ENCODE measurements at regions not wholly inside any gene's neighbourhood (a gene's known extent, or its start where the extent isn't known, plus 50 kb on each side); places are given as distances from the start of the nearest gene placed in this dataset.

DNA sequence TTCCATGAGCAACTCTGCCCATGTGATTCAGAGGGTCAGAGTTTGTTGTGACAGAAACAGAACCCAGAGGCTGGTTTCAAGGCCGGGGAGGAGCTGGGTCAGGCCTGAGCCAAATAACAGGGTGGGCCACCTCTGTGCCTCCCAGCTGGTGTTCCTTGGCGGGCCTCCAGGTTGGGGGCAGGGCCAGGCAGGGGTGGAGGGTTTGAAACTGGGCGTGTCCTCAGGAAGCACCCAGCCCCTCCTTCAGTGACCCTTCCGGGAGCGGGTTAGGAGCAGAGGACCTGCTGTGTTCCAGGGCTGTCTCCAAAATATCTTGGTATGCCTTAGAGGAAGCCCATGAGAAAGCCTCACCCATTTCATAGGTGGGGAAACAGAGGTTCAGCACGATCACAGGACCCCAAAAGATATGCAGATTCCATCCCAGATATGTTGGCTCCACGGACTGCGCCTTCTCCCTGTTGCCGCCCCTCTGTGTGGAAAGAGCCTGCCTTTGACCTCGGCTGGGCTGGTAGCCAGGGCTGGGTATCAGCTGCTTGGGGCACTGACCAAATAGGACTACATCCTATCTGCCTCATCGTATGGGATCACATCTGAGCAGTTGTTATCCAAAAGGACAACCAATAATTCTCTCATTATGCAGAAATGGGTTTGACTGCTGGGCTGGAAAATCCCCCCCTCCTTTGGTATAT, 74.8 kb upstream of the GLI2 start:
- Histone ChIP-seq H2BK120ac (replicated peaks; ENCODE audit: low read depth, low read length) (no peak overlapping the region), H3K27ac (ENCODE audit: low read depth, low read length) (no peak overlapping the region), H4K5ac (ENCODE audit: insufficient read length, low read depth, low read length) (no peak overlapping the region), H2BK20ac (ENCODE audit: low read length) (no peak overlapping the region), H3K4ac (replicated peaks; ENCODE audit: insufficient read length, low read depth, low read length) (no peak overlapping the region), H3K9me3 (ENCODE audit: insufficient read depth in 2 of 2, low read depth in 1 of 2, low read length in 1 of 2) (peaks cover 4 to 6% of the 10 kb centered on the region in 2 experiments; a peak in 1 of 4 replicates), H4K91ac (replicated peaks; ENCODE audit: insufficient read length, low read length) (no peak overlapping the region), H3K4me3 (ENCODE audit: extremely low read depth in 1 of 4, insufficient read depth in 2 of 4, low read depth in 3 of 4, low read length in 4 of 4) (peak overlapping the region in 1 of 4 experiments; percentile 28; a peak in 1 of 8 replicates), H3K14ac (ENCODE audit: insufficient read length) (no peak overlapping the region), H2BK5ac (ENCODE audit: low read depth, low read length) (0 out of 2 replicates have a peak overlapping the region, but pooled peaks have one; percentile 7), H3K9ac (replicated peaks in 1 of 4; ENCODE audit: extremely low read depth in 1 of 4, low read depth in 3 of 4, low read length in 3 of 4) (no peak overlapping the region), H2BK15ac (ENCODE audit: low read length) (no peak overlapping the region), H2AK5ac (ENCODE audit: low read depth, low read length) (no peak overlapping the region; the same call in 1 of the 2 replicates), H3K27me3 (replicated peaks in 1 of 4; ENCODE audit: control insufficient read depth in 3 of 4, extremely low read depth in 1 of 4, insufficient read depth in 3 of 4, low read length in 3 of 4) (peaks cover 6 to 26% (median 12%) of the 10 kb centered on the region in 4 experiments; a peak in 6 of 7 replicates), H4K20me1 (replicated peaks in 1 of 2; ENCODE audit: control insufficient read depth in 1 of 2, insufficient read depth in 2 of 2, low read length in 2 of 2) (no peaks in the 10 kb centered on the region), H3K79me2 (ENCODE audit: control insufficient read depth in 1 of 2, insufficient read depth in 2 of 2, low read length in 2 of 2) (no peaks in the 10 kb centered on the region), H2AFZ (ENCODE audit: low read length) (no peak overlapping the region), H3K79me1 (ENCODE audit: low read depth, low read length) (no peaks in the 10 kb centered on the region), H3K36me3 (ENCODE audit: control insufficient read depth in 2 of 4, insufficient read depth in 4 of 4, low read length in 3 of 4) (no peaks in the 10 kb centered on the region), H3K18ac (ENCODE audit: extremely low read depth, low read length) (no peak overlapping the region), H3K4me2 (ENCODE audit: insufficient read depth in 1 of 2, low read depth in 2 of 2, low read length in 2 of 2) (peak overlapping the region; percentile 27 to 43; a peak in 3 of 4 replicates), H3K56ac (replicated peaks; ENCODE audit: insufficient read length, low read depth, low read length) (no peak overlapping the region), H3K23me2 (ENCODE audit: low read depth, low read length) (no peaks in the 10 kb centered on the region; the same call in 1 of the 2 replicates), H2BK12ac (ENCODE audit: low read depth, low read length) (no peak overlapping the region), H4K8ac (ENCODE audit: extremely low read depth, insufficient read depth, low read length) (no peak overlapping the region), H3K23ac (ENCODE audit: insufficient read length) (no peak overlapping the region), H3K4me1 (replicated peaks in 1 of 4; ENCODE audit: control insufficient read depth in 3 of 4, insufficient read depth in 4 of 4, low read length in 3 of 4) (peaks cover 1 to 11% (median 7%) of the 10 kb centered on the region in 4 experiments; a peak in 5 of 7 replicates)
- FAIRE-seq: no peak
- no peak for DNase-seq (ENCODE audit: low read depth in 1 of 2, low spot score in 2 of 2)
- 69% methylated on average over 11 of the region's 11 CpGs; no CpG with 5 or more reads in 1 of the 2 experiments for WGBS, 2 experiments (ENCODE audit: extremely low coverage in 1 of 2, insufficient coverage in 1 of 2, insufficient read length in 1 of 2, insufficient replicate concordance in 2 of 2, low coverage in 1 of 2, low lambda C conversion rate in 2 of 2, missing lambda C conversion rate in 1 of 2)
- CTCF ChIA-PET (ENCODE audit: partially characterized antibody): interaction anchor here (0.6 to 7.7 kb wide), 10 partner anchors 10 to 108 kb away, joined by 3 to 58 read pairs (median 4); no protein-coding TSS in a partner anchor
- POLR2A ChIA-PET (ENCODE audit: partially characterized antibody): no interaction called here
- TF ChIP-seq HDAC6 (IDR thresholded peaks at IDR 0.05; ENCODE audit: low read depth, low read length): no peak
- TF ChIP-seq BCL11A (IDR thresholded peaks at IDR 0.05; ENCODE audit: low read depth in 2 of 2, low read length in 2 of 2): no peak
- TF ChIP-seq, protein P1, sequence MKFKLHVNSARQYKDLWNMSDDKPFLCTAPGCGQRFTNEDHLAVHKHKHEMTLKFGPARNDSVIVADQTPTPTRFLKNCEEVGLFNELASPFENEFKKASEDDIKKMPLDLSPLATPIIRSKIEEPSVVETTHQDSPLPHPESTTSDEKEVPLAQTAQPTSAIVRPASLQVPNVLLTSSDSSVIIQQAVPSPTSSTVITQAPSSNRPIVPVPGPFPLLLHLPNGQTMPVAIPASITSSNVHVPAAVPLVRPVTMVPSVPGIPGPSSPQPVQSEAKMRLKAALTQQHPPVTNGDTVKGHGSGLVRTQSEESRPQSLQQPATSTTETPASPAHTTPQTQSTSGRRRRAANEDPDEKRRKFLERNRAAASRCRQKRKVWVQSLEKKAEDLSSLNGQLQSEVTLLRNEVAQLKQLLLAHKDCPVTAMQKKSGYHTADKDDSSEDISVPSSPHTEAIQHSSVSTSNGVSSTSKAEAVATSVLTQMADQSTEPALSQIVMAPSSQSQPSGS (IDR thresholded peaks at IDR 0.05; ENCODE audit: low read length): no peak
- no peak for TF ChIP-seq SIRT6 (IDR thresholded peaks at IDR 0.05; ENCODE audit: low read length)
- TF ChIP-seq FOSL1 (IDR thresholded peaks at IDR 0.05; ENCODE audit: insufficient read depth, low read depth, low read length): no peak
- TF ChIP-seq HDAC2 (IDR thresholded peaks at IDR 0.05; ENCODE audit: borderline replicate concordance in 1 of 2, low read depth in 2 of 2, low read length in 2 of 2): no peak
- no peak for TF ChIP-seq KDM5A (IDR thresholded peaks at IDR 0.05; ENCODE audit: low read length)
- no peak for TF ChIP-seq NANOG (IDR thresholded peaks at IDR 0.05; ENCODE audit: insufficient read depth, low read depth, low read length, poor library complexity, severe bottlenecking)
- no peak for TF ChIP-seq RAD21 (IDR thresholded peaks at IDR 0.05 in 1 of 2, conservative IDR thresholded peaks at IDR 0.05 in 1 of 2; ENCODE audit: low read depth in 2 of 2, low read length in 2 of 2)
- TF ChIP-seq CREB1 (IDR thresholded peaks at IDR 0.05): no peak
